HepG2 (cell line): ENCODE measurements at regions not wholly inside any gene's neighbourhood (a gene's known extent, or its start where the extent isn't known, plus 50 kb on each side); places are given as distances from the start of the nearest gene placed in this dataset.
A peak's percentile ranks its signal among the peaks of the same experiment; 100 is the strongest.

ENCODE experiments used
- ATAC-seq: fragments of 200-7000 bp; cut with Tn5 transposase; 3 replicates; pipeline ENCODE4 v1.9.1; 2020; ENCODE audit warnings: mild to moderate bottlenecking, moderate library complexity
- BruUV-seq: library from RNA; stranded (reverse); fragments of 400-500 nt; replicated peaks from 2 replicates; lab custom pipeline; 2021; lab: Mats Ljungman, UMichigan
- CTCF ChIA-PET: fragments of 300-600 bp; formaldehyde crosslinking; extraction: SDS; loops from one replicate; lab custom pipeline; 2021; ENCODE audit warnings: low total read pairs, inconsistent platforms, low intra/inter-chr PET ratio; lab: Yijun Ruan, JAX
- POLR2A ChIA-PET: fragments of 350-600 bp; sonication (Branson Sonifier 250); formaldehyde crosslinking; loops from one replicate; lab custom pipeline; 2020; ENCODE audit warnings: antibody characterized with exemption, inconsistent platforms; lab: Yijun Ruan, JAX
- DNase-seq: peaks from one replicate; pipeline ENCODE4 v3.0.0-alpha.2; 2015; ENCODE audit warnings: low spot score
- FAIRE-seq: peaks from 3 replicates; lab custom pipeline; 2011; peaks lifted over from hg19 to GRCh38; lab: Jason Lieb, UNC
- H2AFZ ChIP-seq: one replicate; pipeline ENCODE4 v1.6.1; 2011; ENCODE audit warnings: low read length, inconsistent platforms
- H3K27ac ChIP-seq: fragments of 300-600 bp; 3 replicates; pipeline ENCODE4 v1.8.0; 2011; ENCODE audit warnings: mixed run types, mild to moderate bottlenecking, mixed read lengths, low read length, inconsistent platforms; ENCODE audit not compliant: insufficient read depth; ENCODE audit errors: extremely low read length
- H3K27me3 ChIP-seq, 2 experiments: fragments of 200-600 bp in 1 of 2; 2 replicates in 1 of 2; 3 replicates in 1 of 2; pipeline versions ENCODE4 v1.6.0 to v1.8.0; 2011; ENCODE audit warnings: low read length in 2 of 2, mild to moderate bottlenecking in 2 of 2, moderate library complexity in 2 of 2, inconsistent platforms in 1 of 2; ENCODE audit not compliant: insufficient read depth in 2 of 2, control insufficient read depth in 1 of 2
- H3K36me3 ChIP-seq, 2 experiments: fragments of 200-600 bp in 1 of 2; replicated peaks in 1 of 2; 2 replicates in 1 of 2; 3 replicates in 1 of 2; pipeline versions ENCODE4 v1.5.1 to v1.8.0; 2011; ENCODE audit warnings: low read length in 2 of 2, inconsistent platforms in 1 of 2; ENCODE audit not compliant: insufficient read depth in 2 of 2, control insufficient read depth in 1 of 2
- H3K4me1 ChIP-seq: 2 replicates; pipeline ENCODE4 v1.5.1; 2012; ENCODE audit warnings: low read length, inconsistent platforms; ENCODE audit not compliant: insufficient read depth
- H3K4me2 ChIP-seq: 2 replicates; pipeline ENCODE4 v1.6.0; 2011; ENCODE audit warnings: low read depth, low read length, inconsistent platforms
- H3K4me3 ChIP-seq, 3 experiments: fragments of 200-600 bp in 1 of 3; sonication (generic), shearing (Covaris generic) in 1 of 3; replicated peaks in 1 of 3; 2 replicates each; pipeline ENCODE4 v1.5.1; 2011 to 2016; ENCODE audit warnings: low read length in 3 of 3, inconsistent platforms in 2 of 3, low read depth in 2 of 3, mild to moderate bottlenecking in 2 of 3, control low read depth in 1 of 3, mixed read lengths in 1 of 3; ENCODE audit not compliant: insufficient read depth in 1 of 3
- H3K79me2 ChIP-seq: one replicate; pipeline ENCODE4 v1.6.1; 2011; ENCODE audit warnings: low read length, inconsistent platforms; ENCODE audit not compliant: insufficient read depth
- H3K9ac ChIP-seq: 2 replicates; pipeline ENCODE4 v1.6.0; 2011; ENCODE audit warnings: mild to moderate bottlenecking, low read depth, low read length, inconsistent platforms; ENCODE audit not compliant: insufficient read depth
- H3K9me3 ChIP-seq: 2 replicates; pipeline ENCODE4 v1.5.1; 2012; ENCODE audit warnings: mild to moderate bottlenecking, low read length
- H4K20me1 ChIP-seq: 2 replicates; pipeline ENCODE4 v1.6.0; 2011; ENCODE audit warnings: inconsistent platforms, mild to moderate bottlenecking, low read length, moderate library complexity; ENCODE audit not compliant: insufficient read depth
- BCL6 ChIP-seq: IDR thresholded peaks from 2 replicates; pipeline ENCODE4 v1.6.1; 2016; ENCODE audit warnings: missing genetic modification reagents, missing compliant biosample characterization
- BRD4 ChIP-seq: sonication (generic); formaldehyde crosslinking; IDR thresholded peaks from 2 replicates; pipeline ENCODE4 v1.4.0; 2020; ENCODE audit warnings: missing genetic modification reagents
- HNF4A ChIP-seq: sonication (generic); formaldehyde crosslinking; IDR thresholded peaks from 2 replicates; pipeline ENCODE4 v1.4.0; 2020; ENCODE audit warnings: missing genetic modification reagents
- HOXA5 ChIP-seq: sonication (generic); formaldehyde crosslinking; IDR thresholded peaks from 2 replicates; pipeline ENCODE4 v1.4.0; 2020; ENCODE audit warnings: missing genetic modification reagents
- JUN ChIP-seq: sonication (generic); formaldehyde crosslinking; IDR thresholded peaks from 2 replicates; pipeline ENCODE4 v1.4.0; 2020; ENCODE audit warnings: mild to moderate bottlenecking, missing genetic modification reagents
- MAFF ChIP-seq: IDR thresholded peaks from 2 replicates; pipeline ENCODE4 v1.6.1; 2011; ENCODE audit warnings: low read depth, low read length, improper control_type of control experiment
- SATB2 ChIP-seq: sonication (generic); formaldehyde crosslinking; IDR thresholded peaks from 2 replicates; pipeline ENCODE4 v1.5.0; 2020; ENCODE audit warnings: missing genetic modification reagents
- SMAD1 ChIP-seq: sonication (generic); formaldehyde crosslinking; IDR thresholded peaks from 2 replicates; pipeline ENCODE4 v1.4.0; 2020; ENCODE audit warnings: missing genetic modification reagents, low read depth, mild to moderate bottlenecking, borderline replicate concordance
- SP5 ChIP-seq: IDR thresholded peaks from 2 replicates; pipeline ENCODE4 v1.6.1; 2016; ENCODE audit warnings: low read depth, borderline replicate concordance
- TGIF2 ChIP-seq: IDR thresholded peaks from 2 replicates; pipeline ENCODE4 v1.6.1; 2016; ENCODE audit warnings: control low read depth, missing compliant biosample characterization
- ZNF296 ChIP-seq: sonication (generic); formaldehyde crosslinking; conservative IDR thresholded peaks from 2 replicates; pipeline ENCODE4 v1.5.0; 2020; ENCODE audit warnings: mild to moderate bottlenecking, missing genetic modification reagents
- ZNF644 ChIP-seq: IDR thresholded peaks from 2 replicates; pipeline ENCODE4 v1.6.1; 2016; ENCODE audit warnings: low read depth
- ZNF761 ChIP-seq: sonication (generic); formaldehyde crosslinking; conservative IDR thresholded peaks from 2 replicates; pipeline ENCODE4 v1.4.0; 2020; ENCODE audit warnings: mild to moderate bottlenecking, missing genetic modification reagents
- WGBS: methylation state at CpG from one replicate; pipeline ENCODE4 v1.1.6; 2017; ENCODE audit warnings: low lambda C conversion rate; 5-methylcytosine and 5-hydroxymethylcytosine counted together
- in situ Hi-C: cut with HindIII; loops from 2 replicates; pipeline ENCODE4 v1.10.0; 2017; ENCODE audit warnings: low pct_unique_long_range_greater_than_20kb; ENCODE audit not compliant: extremely low pct_ligation_motif_present
- intact Hi-C: fragments of 100-400 bp; cut with micrococcal nuclease; formaldehyde crosslinking; loops from one replicate; pipeline ENCODE4 v1.10.0; 2022; ENCODE audit not compliant: unreplicated experiment
- TF ChIP-seq, protein P1 (sequence below): sonication (generic); formaldehyde crosslinking; IDR thresholded peaks from 2 replicates; pipeline ENCODE4 v1.5.0; 2020; ENCODE audit warnings: missing genetic modification reagents, mild to moderate bottlenecking, borderline replicate concordance
- TF ChIP-seq, protein P2 (sequence below): sonication (generic); formaldehyde crosslinking; IDR thresholded peaks from 2 replicates; pipeline ENCODE4 v1.5.1; 2020; ENCODE audit warnings: mild to moderate bottlenecking, moderate library complexity, missing genetic modification reagents
- TF ChIP-seq, protein P3 (sequence below): IDR thresholded peaks from 2 replicates; pipeline ENCODE4 v1.6.1; 2016; ENCODE audit warnings: low read depth
- TF ChIP-seq, protein P4 (sequence below): sonication (generic); formaldehyde crosslinking; IDR thresholded peaks from 2 replicates; pipeline ENCODE4 v1.5.0; 2020; ENCODE audit warnings: mild to moderate bottlenecking, missing genetic modification reagents

GRCh38 chr14:54116972-54117371 is 160.3 kb upstream of the BMP4 start (continued):
- no peak for TF ChIP-seq MAFF
- TF ChIP-seq JUN (CRISPR knock-in tag), result 0 out of 2 replicates have a peak, but pooled peaks have one; percentile 21
- no peak for TF ChIP-seq ZNF761 (CRISPR knock-in tag)
- TF ChIP-seq, protein P1, sequence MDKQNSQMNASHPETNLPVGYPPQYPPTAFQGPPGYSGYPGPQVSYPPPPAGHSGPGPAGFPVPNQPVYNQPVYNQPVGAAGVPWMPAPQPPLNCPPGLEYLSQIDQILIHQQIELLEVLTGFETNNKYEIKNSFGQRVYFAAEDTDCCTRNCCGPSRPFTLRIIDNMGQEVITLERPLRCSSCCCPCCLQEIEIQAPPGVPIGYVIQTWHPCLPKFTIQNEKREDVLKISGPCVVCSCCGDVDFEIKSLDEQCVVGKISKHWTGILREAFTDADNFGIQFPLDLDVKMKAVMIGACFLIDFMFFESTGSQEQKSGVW (CRISPR knock-in tag), result no peak
- TF ChIP-seq, protein P2, sequence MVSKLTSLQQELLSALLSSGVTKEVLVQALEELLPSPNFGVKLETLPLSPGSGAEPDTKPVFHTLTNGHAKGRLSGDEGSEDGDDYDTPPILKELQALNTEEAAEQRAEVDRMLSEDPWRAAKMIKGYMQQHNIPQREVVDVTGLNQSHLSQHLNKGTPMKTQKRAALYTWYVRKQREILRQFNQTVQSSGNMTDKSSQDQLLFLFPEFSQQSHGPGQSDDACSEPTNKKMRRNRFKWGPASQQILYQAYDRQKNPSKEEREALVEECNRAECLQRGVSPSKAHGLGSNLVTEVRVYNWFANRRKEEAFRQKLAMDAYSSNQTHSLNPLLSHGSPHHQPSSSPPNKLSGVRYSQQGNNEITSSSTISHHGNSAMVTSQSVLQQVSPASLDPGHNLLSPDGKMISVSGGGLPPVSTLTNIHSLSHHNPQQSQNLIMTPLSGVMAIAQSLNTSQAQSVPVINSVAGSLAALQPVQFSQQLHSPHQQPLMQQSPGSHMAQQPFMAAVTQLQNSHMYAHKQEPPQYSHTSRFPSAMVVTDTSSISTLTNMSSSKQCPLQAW (CRISPR knock-in tag), result no peak
- TF ChIP-seq ZNF644 (CRISPR knock-in tag), result 0 out of 2 replicates have a peak, but pooled peaks have one; percentile 71
- TF ChIP-seq, protein P3, sequence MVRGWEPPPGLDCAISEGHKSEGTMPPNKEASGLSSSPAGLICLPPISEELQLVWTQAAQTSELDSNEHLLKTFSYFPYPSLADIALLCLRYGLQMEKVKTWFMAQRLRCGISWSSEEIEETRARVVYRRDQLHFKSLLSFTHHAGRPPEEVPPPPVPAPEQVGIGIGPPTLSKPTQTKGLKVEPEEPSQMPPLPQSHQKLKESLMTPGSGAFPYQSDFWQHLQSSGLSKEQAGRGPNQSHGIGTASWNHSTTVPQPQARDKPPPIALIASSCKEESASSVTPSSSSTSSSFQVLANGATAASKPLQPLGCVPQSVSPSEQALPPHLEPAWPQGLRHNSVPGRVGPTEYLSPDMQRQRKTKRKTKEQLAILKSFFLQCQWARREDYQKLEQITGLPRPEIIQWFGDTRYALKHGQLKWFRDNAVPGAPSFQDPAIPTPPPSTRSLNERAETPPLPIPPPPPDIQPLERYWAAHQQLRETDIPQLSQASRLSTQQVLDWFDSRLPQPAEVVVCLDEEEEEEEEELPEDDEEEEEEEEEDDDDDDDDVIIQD (CRISPR knock-in tag), result peak; percentile 63; the same call in 1 of the 2 replicates
- TF ChIP-seq ZNF296 (CRISPR knock-in tag), result no peak

DNA sequence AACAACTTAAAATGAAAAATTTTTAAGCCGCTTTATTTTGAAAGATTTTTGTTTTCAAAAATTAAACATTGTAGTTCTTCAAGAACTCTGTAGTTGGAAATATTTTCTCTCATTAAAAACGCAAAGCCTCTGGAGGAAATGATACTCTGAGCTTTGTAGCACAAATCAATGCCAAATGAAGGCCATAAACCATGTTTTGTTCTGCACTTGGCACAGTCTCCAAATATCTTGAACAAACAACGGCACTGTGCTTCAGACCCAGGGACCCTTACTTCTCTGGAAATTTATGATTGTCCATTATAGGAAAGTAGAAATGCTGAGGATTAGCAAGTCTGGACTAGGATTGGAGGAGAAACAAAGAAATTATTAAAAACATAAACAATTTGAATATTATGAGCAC is 160.8 kb upstream of the BMP4 start:
- Histone ChIP-seq H3K27ac (peak overlapping the region; percentile 52), H3K79me2 (no peaks in the 10 kb centered on the region), H3K4me2 (peak overlapping the region; percentile 33; the same call in 1 of the 2 replicates), H3K9me3 (no peaks in the 10 kb centered on the region), H3K9ac (peak overlapping the region; percentile 6; the same call in 1 of the 2 replicates), H3K36me3 (no peaks in the 10 kb centered on the region), H3K27me3 (no peaks in the 10 kb centered on the region), H4K20me1 (no peaks in the 10 kb centered on the region), H2AFZ (no peak overlapping the region), H3K4me1 (peaks cover 64% of the 10 kb centered on the region), H3K4me3 (no peak overlapping the region)
- WGBS, result 50% methylated on average over 3 of the region's 3 CpGs
- BruUV-seq, result no TSS peak
- ATAC-seq (no peak), DNase-seq (no peak), FAIRE-seq (no peak)
- in situ Hi-C loops (no loop called here), intact Hi-C loops (no loop called here)
- POLR2A ChIA-PET, result interaction anchor here (1.0 to 3.2 kb wide), 8 partner anchors 8 to 164 kb away, joined by 4 to 33 read pairs (median 12); partner anchors contain the start of gene BMP4
- CTCF ChIA-PET, result no interaction called here
- 0 out of 2 replicates have a peak, but pooled peaks have one; percentile 20 for TF ChIP-seq HOXA5
- no peak for TF ChIP-seq SATB2
- no peak for TF ChIP-seq BRD4 (CRISPR knock-in tag)
- 0 out of 2 replicates have a peak, but pooled peaks have one; percentile 4 for TF ChIP-seq HNF4A (CRISPR knock-in tag)
- no peak for TF ChIP-seq SMAD1 (CRISPR knock-in tag)
- no peak for TF ChIP-seq JUN (CRISPR knock-in tag)
- TF ChIP-seq SP5 (CRISPR knock-in tag), result no peak
- no peak for TF ChIP-seq TGIF2 (CRISPR knock-in tag)
- no peak for TF ChIP-seq BCL6 (CRISPR knock-in tag)
- TF ChIP-seq, protein P4, sequence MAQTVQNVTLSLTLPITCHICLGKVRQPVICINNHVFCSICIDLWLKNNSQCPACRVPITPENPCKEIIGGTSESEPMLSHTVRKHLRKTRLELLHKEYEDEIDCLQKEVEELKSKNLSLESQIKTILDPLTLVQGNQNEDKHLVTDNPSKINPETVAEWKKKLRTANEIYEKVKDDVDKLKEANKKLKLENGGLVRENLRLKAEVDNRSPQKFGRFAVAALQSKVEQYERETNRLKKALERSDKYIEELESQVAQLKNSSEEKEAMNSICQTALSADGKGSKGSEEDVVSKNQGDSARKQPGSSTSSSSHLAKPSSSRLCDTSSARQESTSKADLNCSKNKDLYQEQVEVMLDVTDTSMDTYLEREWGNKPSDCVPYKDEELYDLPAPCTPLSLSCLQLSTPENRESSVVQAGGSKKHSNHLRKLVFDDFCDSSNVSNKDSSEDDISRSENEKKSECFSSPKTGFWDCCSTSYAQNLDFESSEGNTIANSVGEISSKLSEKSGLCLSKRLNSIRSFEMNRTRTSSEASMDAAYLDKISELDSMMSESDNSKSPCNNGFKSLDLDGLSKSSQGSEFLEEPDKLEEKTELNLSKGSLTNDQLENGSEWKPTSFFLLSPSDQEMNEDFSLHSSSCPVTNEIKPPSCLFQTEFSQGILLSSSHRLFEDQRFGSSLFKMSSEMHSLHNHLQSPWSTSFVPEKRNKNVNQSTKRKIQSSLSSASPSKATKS (CRISPR knock-in tag), result no peak
